Astrocyte (in vitro differentiated cells and primary cell): ENCODE measurements at regions not wholly inside any gene's neighbourhood (a gene's known extent, or its start where the extent isn't known, plus 50 kb on each side); places are given as distances from the start of the nearest gene placed in this dataset.

Experiments used
- DNase-seq: peaks from one replicate; pipeline ENCODE4 v3.0.0-alpha.2; 2010; ENCODE audit warnings: low read depth
- FAIRE-seq: peaks from 2 replicates; lab custom pipeline; 2011; peaks lifted over from hg19 to GRCh38; lab: Jason Lieb, UNC
- H2AFZ ChIP-seq: 2 replicates; pipeline ENCODE4 v1.6.0; 2012; ENCODE audit warnings: low read depth, low read length, inconsistent platforms
- H3K27ac ChIP-seq: 2 replicates; pipeline ENCODE4 v1.5.1; 2011; ENCODE audit warnings: low read depth, low read length, inconsistent platforms
- H3K27me3 ChIP-seq: 2 replicates; pipeline ENCODE4 v1.6.0; 2011; ENCODE audit warnings: low read length, inconsistent platforms; ENCODE audit not compliant: insufficient read depth
- H3K36me3 ChIP-seq: 2 replicates; pipeline ENCODE4 v1.5.1; 2011; ENCODE audit warnings: low read length, inconsistent platforms; ENCODE audit not compliant: insufficient read depth
- H3K4me1 ChIP-seq: 2 replicates; pipeline ENCODE4 v1.5.1; 2011; ENCODE audit warnings: low read length, inconsistent platforms; ENCODE audit not compliant: insufficient read depth
- H3K4me2 ChIP-seq: 2 replicates; pipeline ENCODE4 v1.6.0; 2012; ENCODE audit warnings: low read length, inconsistent platforms
- H3K4me3 ChIP-seq: 2 replicates; pipeline ENCODE4 v1.5.1; 2011; ENCODE audit warnings: low read depth, mild to moderate bottlenecking, low read length, inconsistent platforms; ENCODE audit not compliant: insufficient read depth
- H3K79me2 ChIP-seq: 2 replicates; pipeline ENCODE4 v1.6.0; 2012; ENCODE audit warnings: mild to moderate bottlenecking, low read length, inconsistent platforms; ENCODE audit not compliant: insufficient read depth
- H3K9ac ChIP-seq: 2 replicates; pipeline ENCODE4 v1.6.0; 2012; ENCODE audit warnings: mild to moderate bottlenecking, low read length, inconsistent platforms
- H3K9me3 ChIP-seq: 2 replicates; pipeline ENCODE4 v1.5.1; 2012; ENCODE audit warnings: low read depth, mild to moderate bottlenecking, low read length, inconsistent platforms; ENCODE audit not compliant: insufficient read depth
- H4K20me1 ChIP-seq: 2 replicates; pipeline ENCODE4 v1.6.0; 2012; ENCODE audit warnings: low read length, inconsistent platforms; ENCODE audit not compliant: insufficient read depth
- H3K27ac Mint-ChIP-seq: one replicate; pipeline ENCODE4 v1.8.0; 2021; ENCODE audit warnings: mild to moderate bottlenecking, mixed read lengths; ENCODE audit not compliant: unreplicated experiment
- H3K27me3 Mint-ChIP-seq: one replicate; pipeline ENCODE4 v1.8.0; 2021; ENCODE audit warnings: low read depth, mixed read lengths; ENCODE audit not compliant: unreplicated experiment
- H3K36me3 Mint-ChIP-seq: one replicate; pipeline ENCODE4 v1.8.0; 2021; ENCODE audit warnings: low read depth, mixed read lengths; ENCODE audit not compliant: unreplicated experiment
- H3K4me1 Mint-ChIP-seq: one replicate; pipeline ENCODE4 v1.8.0; 2021; ENCODE audit warnings: low read depth, mixed read lengths; ENCODE audit not compliant: unreplicated experiment
- H3K4me3 Mint-ChIP-seq: one replicate; pipeline ENCODE4 v1.8.0; 2021; ENCODE audit warnings: mild to moderate bottlenecking, moderate library complexity, mixed read lengths; ENCODE audit not compliant: unreplicated experiment
- H3K9me3 Mint-ChIP-seq: one replicate; pipeline ENCODE4 v1.8.0; 2021; ENCODE audit warnings: mild to moderate bottlenecking, mixed read lengths; ENCODE audit not compliant: unreplicated experiment
- CTCF ChIP-seq: IDR thresholded peaks from 2 replicates; pipeline ENCODE4 v1.5.1; 2011; ENCODE audit warnings: low read depth, mild to moderate bottlenecking, inconsistent platforms, low read length, moderate library complexity; ENCODE audit not compliant: insufficient read depth
- EZH2 ChIP-seq: IDR thresholded peaks from 2 replicates; pipeline ENCODE4 v1.6.1; 2012; ENCODE audit warnings: mild to moderate bottlenecking, low read length, inconsistent platforms; ENCODE audit not compliant: insufficient read depth

- Histone ChIP-seq H3K9me3 (no peaks in the 10 kb centered on the region), H3K4me1 (no peaks in the 10 kb centered on the region), H3K27me3 (no peaks in the 10 kb centered on the region), H3K79me2 (no peaks in the 10 kb centered on the region), H3K4me2 (no peak overlapping the region), H3K36me3 (no peaks in the 10 kb centered on the region), H2AFZ (no peak overlapping the region), H4K20me1 (no peaks in the 10 kb centered on the region), H3K9ac (no peak overlapping the region), H3K4me3 (no peak overlapping the region), H3K27ac (no peak overlapping the region)
- no peak overlapping the region for H3K27ac Mint-ChIP-seq
- no peak overlapping the region for H3K4me3 Mint-ChIP-seq
- H3K9me3 Mint-ChIP-seq = peaks cover 1% of the 10 kb centered on the region
- TF ChIP-seq CTCF = no peak
- no peak for TF ChIP-seq EZH2
- no peaks in the 10 kb centered on the region for H3K4me1 Mint-ChIP-seq
- no peaks in the 10 kb centered on the region for H3K36me3 Mint-ChIP-seq
- H3K27me3 Mint-ChIP-seq = peaks cover 22% of the 10 kb centered on the region
- no peak for FAIRE-seq
- DNase-seq = no peak
Measured at GRCh38 chr12:115070313-115070712, 386.3 kb upstream of the TBX3 start.

GRCh38 chr12:115064296-115064695, 380.3 kb upstream of the TBX3 start:
- Mint-ChIP-seq H3K27me3 (peaks cover 12% of the 10 kb centered on the region), H3K4me3 (no peak overlapping the region), H3K36me3 (no peaks in the 10 kb centered on the region), H3K27ac (no peak overlapping the region), H3K4me1 (no peaks in the 10 kb centered on the region), H3K9me3 (no peaks in the 10 kb centered on the region)
- peaks cover 3% of the 10 kb centered on the region for H3K9me3 ChIP-seq
- DNase-seq (no peak), FAIRE-seq (no peak)
- H3K4me2 ChIP-seq = no peak overlapping the region
- no peaks in the 10 kb centered on the region for H4K20me1 ChIP-seq
- no peak overlapping the region for H3K27ac ChIP-seq
- no peak overlapping the region for H3K9ac ChIP-seq
- H3K4me1 ChIP-seq = no peaks in the 10 kb centered on the region
- TF ChIP-seq EZH2 = no peak
- no peak for TF ChIP-seq CTCF
- H2AFZ ChIP-seq = no peak overlapping the region
- no peaks in the 10 kb centered on the region for H3K27me3 ChIP-seq
- H3K4me3 ChIP-seq = no peak overlapping the region
- H3K36me3 ChIP-seq = no peaks in the 10 kb centered on the region
- H3K79me2 ChIP-seq = no peaks in the 10 kb centered on the region

GRCh38 chr12:115062741-115063140, 378.8 kb upstream of the TBX3 start:
- no peak overlapping the region for H3K9ac ChIP-seq
- H3K4me2 ChIP-seq = no peak overlapping the region
- H3K4me1 ChIP-seq = no peaks in the 10 kb centered on the region
- H3K4me1 Mint-ChIP-seq = no peaks in the 10 kb centered on the region
- DNase-seq = no peak
- no peak overlapping the region for H2AFZ ChIP-seq
- H3K9me3 ChIP-seq = peaks cover 3% of the 10 kb centered on the region
- FAIRE-seq = no peak
- no peaks in the 10 kb centered on the region for H4K20me1 ChIP-seq
- H3K4me3 Mint-ChIP-seq = no peak overlapping the region
- H3K4me3 ChIP-seq = no peak overlapping the region
- no peak overlapping the region for H3K27ac Mint-ChIP-seq
- H3K36me3 ChIP-seq = no peaks in the 10 kb centered on the region
- H3K79me2 ChIP-seq = no peaks in the 10 kb centered on the region
- no peaks in the 10 kb centered on the region for H3K9me3 Mint-ChIP-seq
- no peak overlapping the region for H3K27ac ChIP-seq
- H3K27me3 ChIP-seq = no peaks in the 10 kb centered on the region
- peaks cover 15% of the 10 kb centered on the region for H3K27me3 Mint-ChIP-seq
- TF ChIP-seq CTCF (no peak), EZH2 (no peak)
- no peaks in the 10 kb centered on the region for H3K36me3 Mint-ChIP-seq
